ENCODE measurements at regions not wholly inside any gene's neighbourhood (a gene's known extent, or its start where the extent isn't known, plus 50 kb on each side); places are given as distances from the start of the nearest gene placed in this dataset.

DNA sequence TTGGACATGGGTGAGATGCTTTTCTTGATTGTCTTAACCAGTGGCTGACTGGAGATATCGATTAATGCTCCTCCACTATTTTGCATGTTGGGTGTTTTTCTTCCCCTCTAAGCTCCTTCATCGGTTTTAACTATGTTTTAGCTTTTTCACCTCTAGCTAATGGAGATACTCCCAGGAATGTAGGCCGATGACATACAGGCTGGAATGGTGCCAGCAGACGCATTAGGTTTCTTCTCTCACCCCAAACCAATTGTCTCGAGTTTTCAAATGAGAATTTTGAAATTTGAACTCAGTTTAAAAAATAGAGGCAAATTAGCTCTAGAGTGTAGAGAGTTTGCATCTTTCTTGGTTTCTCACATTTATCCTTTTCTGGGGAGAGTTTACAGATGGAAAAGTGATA lies 247.6 kb downstream of the RPRM start:
- ChIA-PET CTCF (no interaction called here), RAD21 (ENCODE audit: low non-redundant PET in 1 of 2, low total read pairs in 2 of 2, uncharacterized antibody in 2 of 2, unreplicated experiment in 2 of 2) (no interaction called here), POLR2A (no interaction called here)
- TF ChIP-seq JUND (IDR thresholded peaks at IDR 0.05) (no peak), CEBPB (IDR thresholded peaks at IDR 0.05; ENCODE audit: low read depth) (no peak), SIN3A (IDR thresholded peaks at IDR 0.05; ENCODE audit: low read depth) (no peak), ZNF274 (IDR thresholded peaks at IDR 0.05; ENCODE audit: low read depth, low read length) (no peak), ZFX (IDR thresholded peaks at IDR 0.05) (no peak), TCF7L2 (IDR thresholded peaks at IDR 0.05; ENCODE audit: borderline replicate concordance, extremely low read depth, insufficient read depth, insufficient read length) (no peak), SP1 (IDR thresholded peaks at IDR 0.05; ENCODE audit: low read depth) (no peak), SRF (IDR thresholded peaks at IDR 0.05; ENCODE audit: low read depth) (no peak), EZH2phosphoT487 (IDR thresholded peaks at IDR 0.05; ENCODE audit: borderline replicate concordance) (no peak)
- TF ChIP-seq, protein P1, sequence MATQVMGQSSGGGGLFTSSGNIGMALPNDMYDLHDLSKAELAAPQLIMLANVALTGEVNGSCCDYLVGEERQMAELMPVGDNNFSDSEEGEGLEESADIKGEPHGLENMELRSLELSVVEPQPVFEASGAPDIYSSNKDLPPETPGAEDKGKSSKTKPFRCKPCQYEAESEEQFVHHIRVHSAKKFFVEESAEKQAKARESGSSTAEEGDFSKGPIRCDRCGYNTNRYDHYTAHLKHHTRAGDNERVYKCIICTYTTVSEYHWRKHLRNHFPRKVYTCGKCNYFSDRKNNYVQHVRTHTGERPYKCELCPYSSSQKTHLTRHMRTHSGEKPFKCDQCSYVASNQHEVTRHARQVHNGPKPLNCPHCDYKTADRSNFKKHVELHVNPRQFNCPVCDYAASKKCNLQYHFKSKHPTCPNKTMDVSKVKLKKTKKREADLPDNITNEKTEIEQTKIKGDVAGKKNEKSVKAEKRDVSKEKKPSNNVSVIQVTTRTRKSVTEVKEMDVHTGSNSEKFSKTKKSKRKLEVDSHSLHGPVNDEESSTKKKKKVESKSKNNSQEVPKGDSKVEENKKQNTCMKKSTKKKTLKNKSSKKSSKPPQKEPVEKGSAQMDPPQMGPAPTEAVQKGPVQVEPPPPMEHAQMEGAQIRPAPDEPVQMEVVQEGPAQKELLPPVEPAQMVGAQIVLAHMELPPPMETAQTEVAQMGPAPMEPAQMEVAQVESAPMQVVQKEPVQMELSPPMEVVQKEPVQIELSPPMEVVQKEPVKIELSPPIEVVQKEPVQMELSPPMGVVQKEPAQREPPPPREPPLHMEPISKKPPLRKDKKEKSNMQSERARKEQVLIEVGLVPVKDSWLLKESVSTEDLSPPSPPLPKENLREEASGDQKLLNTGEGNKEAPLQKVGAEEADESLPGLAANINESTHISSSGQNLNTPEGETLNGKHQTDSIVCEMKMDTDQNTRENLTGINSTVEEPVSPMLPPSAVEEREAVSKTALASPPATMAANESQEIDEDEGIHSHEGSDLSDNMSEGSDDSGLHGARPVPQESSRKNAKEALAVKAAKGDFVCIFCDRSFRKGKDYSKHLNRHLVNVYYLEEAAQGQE (IDR thresholded peaks at IDR 0.05; ENCODE audit: low read depth): no peak
- TF ChIP-seq, protein P2, sequence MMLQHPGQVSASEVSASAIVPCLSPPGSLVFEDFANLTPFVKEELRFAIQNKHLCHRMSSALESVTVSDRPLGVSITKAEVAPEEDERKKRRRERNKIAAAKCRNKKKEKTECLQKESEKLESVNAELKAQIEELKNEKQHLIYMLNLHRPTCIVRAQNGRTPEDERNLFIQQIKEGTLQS (IDR thresholded peaks at IDR 0.05): no peak
- TF ChIP-seq, protein P3, sequence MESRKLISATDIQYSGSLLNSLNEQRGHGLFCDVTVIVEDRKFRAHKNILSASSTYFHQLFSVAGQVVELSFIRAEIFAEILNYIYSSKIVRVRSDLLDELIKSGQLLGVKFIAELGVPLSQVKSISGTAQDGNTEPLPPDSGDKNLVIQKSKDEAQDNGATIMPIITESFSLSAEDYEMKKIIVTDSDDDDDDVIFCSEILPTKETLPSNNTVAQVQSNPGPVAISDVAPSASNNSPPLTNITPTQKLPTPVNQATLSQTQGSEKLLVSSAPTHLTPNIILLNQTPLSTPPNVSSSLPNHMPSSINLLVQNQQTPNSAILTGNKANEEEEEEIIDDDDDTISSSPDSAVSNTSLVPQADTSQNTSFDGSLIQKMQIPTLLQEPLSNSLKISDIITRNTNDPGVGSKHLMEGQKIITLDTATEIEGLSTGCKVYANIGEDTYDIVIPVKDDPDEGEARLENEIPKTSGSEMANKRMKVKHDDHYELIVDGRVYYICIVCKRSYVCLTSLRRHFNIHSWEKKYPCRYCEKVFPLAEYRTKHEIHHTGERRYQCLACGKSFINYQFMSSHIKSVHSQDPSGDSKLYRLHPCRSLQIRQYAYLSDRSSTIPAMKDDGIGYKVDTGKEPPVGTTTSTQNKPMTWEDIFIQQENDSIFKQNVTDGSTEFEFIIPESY (IDR thresholded peaks at IDR 0.05; ENCODE audit: extremely low read depth, insufficient replicate concordance, low read length): no peak
- TF ChIP-seq, protein P4, sequence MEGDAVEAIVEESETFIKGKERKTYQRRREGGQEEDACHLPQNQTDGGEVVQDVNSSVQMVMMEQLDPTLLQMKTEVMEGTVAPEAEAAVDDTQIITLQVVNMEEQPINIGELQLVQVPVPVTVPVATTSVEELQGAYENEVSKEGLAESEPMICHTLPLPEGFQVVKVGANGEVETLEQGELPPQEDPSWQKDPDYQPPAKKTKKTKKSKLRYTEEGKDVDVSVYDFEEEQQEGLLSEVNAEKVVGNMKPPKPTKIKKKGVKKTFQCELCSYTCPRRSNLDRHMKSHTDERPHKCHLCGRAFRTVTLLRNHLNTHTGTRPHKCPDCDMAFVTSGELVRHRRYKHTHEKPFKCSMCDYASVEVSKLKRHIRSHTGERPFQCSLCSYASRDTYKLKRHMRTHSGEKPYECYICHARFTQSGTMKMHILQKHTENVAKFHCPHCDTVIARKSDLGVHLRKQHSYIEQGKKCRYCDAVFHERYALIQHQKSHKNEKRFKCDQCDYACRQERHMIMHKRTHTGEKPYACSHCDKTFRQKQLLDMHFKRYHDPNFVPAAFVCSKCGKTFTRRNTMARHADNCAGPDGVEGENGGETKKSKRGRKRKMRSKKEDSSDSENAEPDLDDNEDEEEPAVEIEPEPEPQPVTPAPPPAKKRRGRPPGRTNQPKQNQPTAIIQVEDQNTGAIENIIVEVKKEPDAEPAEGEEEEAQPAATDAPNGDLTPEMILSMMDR (IDR thresholded peaks at IDR 0.05 in 2 of 3, conservative IDR thresholded peaks at IDR 0.05 in 1 of 3; ENCODE audit: borderline replicate concordance in 1 of 3, insufficient read depth in 1 of 3, low read depth in 2 of 3, low read length in 2 of 3): no peak
- ATAC-seq (no peak), DNase-seq (ENCODE audit: low read depth, low spot score) (no peak)
- no peak overlapping the region for H3K9ac ChIP-seq (ENCODE audit: low read length)
- no TSS peak for BruUV-seq (replicated peaks)
- no peak overlapping the region for H3K4me3 ChIP-seq (replicated peaks in 1 of 2; ENCODE audit: low read depth in 1 of 2, low read length in 2 of 2)
- no peaks in the 10 kb centered on the region for H4K20me1 ChIP-seq (ENCODE audit: insufficient read depth)
- intact Hi-C loops (cut with micrococcal nuclease): no loop called here
- H3K79me2 ChIP-seq (ENCODE audit: insufficient read depth, low read length): no peaks in the 10 kb centered on the region
- H2AFZ ChIP-seq (ENCODE audit: low read depth, low read length, poor library complexity, severe bottlenecking): no peak overlapping the region
- H3K4me1 ChIP-seq (ENCODE audit: control insufficient read depth in 1 of 2, insufficient read depth in 2 of 2, low read length in 2 of 2): peaks cover 0 to 9% of the 10 kb centered on the region in 2 experiments; a peak in 3 of 4 replicates
- H3K27ac ChIP-seq (ENCODE audit: low read depth, low read length): no peak overlapping the region
- no peaks in the 10 kb centered on the region for H3K9me3 ChIP-seq (ENCODE audit: control insufficient read depth in 1 of 2, insufficient read depth in 1 of 2, low read depth in 1 of 2, low read length in 2 of 2)
- H3K4me2 ChIP-seq (ENCODE audit: low read length): no peak overlapping the region
- no peaks in the 10 kb centered on the region for H3K27me3 ChIP-seq (ENCODE audit: insufficient read depth, low read length)
- no peaks in the 10 kb centered on the region for H3K9me2 ChIP-seq (ENCODE audit: insufficient read depth)
- H3K36me3 ChIP-seq (ENCODE audit: control insufficient read depth in 1 of 2, insufficient read depth in 2 of 2, low read length in 2 of 2): no peaks in the 10 kb centered on the region

All from HCT116 (cell line).